ENCODE measurements at regions not wholly inside any gene's neighbourhood (a gene's known extent, or its start where the extent isn't known, plus 50 kb on each side); places are given as distances from the start of the nearest gene placed in this dataset.

- no peak for DNase-seq (ENCODE audit: low spot score)
- TF ChIP-seq, protein P1, sequence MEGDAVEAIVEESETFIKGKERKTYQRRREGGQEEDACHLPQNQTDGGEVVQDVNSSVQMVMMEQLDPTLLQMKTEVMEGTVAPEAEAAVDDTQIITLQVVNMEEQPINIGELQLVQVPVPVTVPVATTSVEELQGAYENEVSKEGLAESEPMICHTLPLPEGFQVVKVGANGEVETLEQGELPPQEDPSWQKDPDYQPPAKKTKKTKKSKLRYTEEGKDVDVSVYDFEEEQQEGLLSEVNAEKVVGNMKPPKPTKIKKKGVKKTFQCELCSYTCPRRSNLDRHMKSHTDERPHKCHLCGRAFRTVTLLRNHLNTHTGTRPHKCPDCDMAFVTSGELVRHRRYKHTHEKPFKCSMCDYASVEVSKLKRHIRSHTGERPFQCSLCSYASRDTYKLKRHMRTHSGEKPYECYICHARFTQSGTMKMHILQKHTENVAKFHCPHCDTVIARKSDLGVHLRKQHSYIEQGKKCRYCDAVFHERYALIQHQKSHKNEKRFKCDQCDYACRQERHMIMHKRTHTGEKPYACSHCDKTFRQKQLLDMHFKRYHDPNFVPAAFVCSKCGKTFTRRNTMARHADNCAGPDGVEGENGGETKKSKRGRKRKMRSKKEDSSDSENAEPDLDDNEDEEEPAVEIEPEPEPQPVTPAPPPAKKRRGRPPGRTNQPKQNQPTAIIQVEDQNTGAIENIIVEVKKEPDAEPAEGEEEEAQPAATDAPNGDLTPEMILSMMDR (IDR thresholded peaks at IDR 0.05; ENCODE audit: borderline replicate concordance, control extremely low read depth, extremely low read depth, insufficient read depth, missing control alignments) = no peak
- in situ Hi-C loops (cut with MboI; ENCODE audit: low sequenced_read_pairs, unreplicated experiment) = no loop called here
Measured at GRCh38 chr7:124201768-124202349, 169.0 kb upstream of the TMEM229A start.

DNA sequence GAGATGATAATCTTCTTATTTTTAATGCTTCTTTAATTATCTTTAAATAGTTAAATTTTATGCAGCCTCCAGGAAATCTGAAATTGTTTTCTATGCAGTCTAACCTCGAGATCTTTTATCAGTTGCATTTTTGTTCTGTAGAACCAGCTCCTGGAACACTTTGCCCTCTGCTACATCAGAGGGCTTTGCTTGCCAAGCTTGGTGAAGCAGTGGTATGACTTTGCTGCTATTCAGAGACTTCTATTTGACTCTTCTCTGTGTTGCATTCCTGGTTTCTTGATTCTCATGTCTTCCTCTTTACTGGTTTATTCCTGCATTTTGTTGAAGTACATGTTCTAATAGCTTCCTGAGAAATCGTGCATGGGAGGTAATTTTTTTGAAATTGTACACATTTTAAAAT is 163.7 kb upstream of the TMEM229A start:
- in situ Hi-C loops (cut with MboI; ENCODE audit: low sequenced_read_pairs, unreplicated experiment) = no loop called here
- no peak for DNase-seq (ENCODE audit: low spot score)
- TF ChIP-seq, protein P1 (IDR thresholded peaks at IDR 0.05; ENCODE audit: borderline replicate concordance, control extremely low read depth, extremely low read depth, insufficient read depth, missing control alignments) = no peak

DNA sequence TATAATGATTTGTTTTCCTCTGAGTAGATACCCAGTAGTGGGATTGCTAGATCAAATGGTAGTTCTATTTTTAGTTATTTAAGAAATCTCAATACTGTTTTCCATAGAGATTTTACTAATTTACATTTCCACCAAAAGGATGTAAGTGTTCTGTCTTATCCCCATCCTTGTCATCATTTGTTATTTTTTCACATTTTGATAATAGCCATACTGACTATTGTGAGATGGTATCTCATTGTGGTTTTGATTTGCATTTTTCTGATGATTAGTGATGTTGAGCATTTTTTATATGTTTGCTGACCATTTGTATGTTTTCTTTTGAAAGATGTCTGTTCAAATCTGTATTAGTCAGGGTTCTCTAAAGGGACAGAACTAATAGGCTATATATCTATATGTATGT is 160.0 kb upstream of the TMEM229A start:
- in situ Hi-C loops (cut with MboI; ENCODE audit: low sequenced_read_pairs, unreplicated experiment) = no loop called here
- TF ChIP-seq, protein P1 (IDR thresholded peaks at IDR 0.05; ENCODE audit: borderline replicate concordance, control extremely low read depth, extremely low read depth, insufficient read depth, missing control alignments) = no peak
- DNase-seq (ENCODE audit: low spot score) = no peak

DNA sequence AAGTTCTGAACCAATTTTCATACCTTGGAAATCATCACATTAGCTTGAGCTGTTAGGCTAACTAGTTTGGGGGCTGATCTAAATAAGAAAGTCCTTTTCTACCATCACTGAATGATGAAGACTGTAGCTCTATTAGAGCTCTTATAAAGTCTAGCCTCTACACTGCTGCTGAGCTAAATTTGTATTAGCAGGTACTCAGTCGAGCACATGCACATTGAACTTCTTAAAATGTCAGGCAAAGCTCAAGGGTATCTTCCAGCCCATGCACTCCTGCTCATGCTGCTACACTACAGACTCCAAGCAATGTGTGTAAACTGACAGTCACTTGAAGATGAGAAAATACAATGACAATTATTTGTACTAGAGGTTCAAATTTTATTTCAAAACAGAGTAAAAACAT is 158.8 kb upstream of the TMEM229A start:
- TF ChIP-seq, protein P1 (IDR thresholded peaks at IDR 0.05; ENCODE audit: borderline replicate concordance, control extremely low read depth, extremely low read depth, insufficient read depth, missing control alignments) = no peak
- in situ Hi-C loops (cut with MboI; ENCODE audit: low sequenced_read_pairs, unreplicated experiment) = no loop called here
- no peak for DNase-seq (ENCODE audit: low spot score)

DNA sequence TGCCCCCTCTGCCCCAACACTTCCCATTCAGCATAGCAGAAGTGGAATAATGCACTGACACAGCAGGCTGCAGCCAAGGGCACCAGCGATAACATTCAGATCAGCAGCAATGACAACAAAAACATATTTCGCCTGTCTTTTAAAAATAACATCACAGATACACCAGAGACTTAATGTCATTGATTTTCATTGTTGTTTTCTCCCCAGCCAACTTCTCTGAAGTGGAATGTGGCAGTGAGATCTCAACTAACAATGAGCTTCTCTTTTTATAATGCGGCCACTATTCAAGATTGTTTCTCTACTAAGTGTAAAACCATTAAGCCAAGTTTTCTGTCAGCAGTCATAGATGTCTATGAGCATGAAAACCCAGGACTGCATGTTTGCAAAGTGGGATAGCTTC is 158.2 kb upstream of the TMEM229A start:
- in situ Hi-C loops (cut with MboI; ENCODE audit: low sequenced_read_pairs, unreplicated experiment) = no loop called here
- TF ChIP-seq, protein P1 (IDR thresholded peaks at IDR 0.05; ENCODE audit: borderline replicate concordance, control extremely low read depth, extremely low read depth, insufficient read depth, missing control alignments) = no peak
- no peak for DNase-seq (ENCODE audit: low spot score)

DNA sequence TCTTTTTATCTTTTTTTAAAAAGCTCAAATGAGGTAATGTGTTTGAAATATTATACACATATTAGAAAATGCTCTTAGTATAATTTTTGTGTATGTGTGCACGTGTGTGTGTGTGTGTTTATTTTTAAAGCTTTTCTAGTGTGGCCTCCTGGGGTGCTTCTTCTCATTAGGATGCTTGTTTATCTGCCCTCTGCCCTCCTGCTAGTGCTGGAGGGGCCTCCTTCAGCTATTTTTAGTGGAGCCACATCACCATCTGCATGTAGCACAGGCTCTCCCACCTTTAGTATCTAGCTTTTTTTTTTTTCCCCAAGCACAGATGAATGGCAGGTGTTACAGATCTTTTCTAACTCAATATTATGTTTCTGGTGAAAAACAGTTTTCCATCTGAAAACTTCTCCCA is 155.7 kb upstream of the TMEM229A start:
- no peak for DNase-seq (ENCODE audit: low spot score)
- in situ Hi-C loops (cut with MboI; ENCODE audit: low sequenced_read_pairs, unreplicated experiment) = no loop called here
- TF ChIP-seq, protein P1 (IDR thresholded peaks at IDR 0.05; ENCODE audit: borderline replicate concordance, control extremely low read depth, extremely low read depth, insufficient read depth, missing control alignments) = no peak

Data from GM13976 (cell line).